GM23338 (cell line): ENCODE measurements at regions not wholly inside any gene's neighbourhood (a gene's known extent, or its start where the extent isn't known, plus 50 kb on each side); places are given as distances from the start of the nearest gene placed in this dataset.

Source experiments
- ATAC-seq: fragments of 200-7000 bp; cut with Tn5 transposase; 3 replicates; pipeline ENCODE4 v1.9.1; 2020
- DNase-seq: peaks from one replicate; pipeline ENCODE4 v3.0.0-alpha.2; 2015; ENCODE audit warnings: low spot score
- H2AFZ ChIP-seq: fragments of 200-600 bp; sonication (generic); 2 replicates; pipeline ENCODE4 v1.8.0; 2016; ENCODE audit warnings: antibody characterized with exemption, mild to moderate bottlenecking, moderate library complexity
- H3F3A ChIP-seq: fragments of 200-600 bp; sonication (generic); replicated peaks from 2 replicates; pipeline ENCODE4 v1.8.0; 2017; ENCODE audit warnings: antibody characterized with exemption, mixed run types, low read depth
- H3K27ac ChIP-seq: fragments of 200-600 bp; sonication (generic); 2 replicates; pipeline ENCODE4 v1.6.1; 2016; ENCODE audit warnings: low read depth
- H3K27me3 ChIP-seq: fragments of 200-600 bp; sonication (generic); 2 replicates; pipeline ENCODE4 v1.8.0; 2016; ENCODE audit warnings: mild to moderate bottlenecking, mixed run types, moderate library complexity; ENCODE audit not compliant: insufficient read depth
- H3K36me3 ChIP-seq: fragments of 200-600 bp; sonication (generic); 2 replicates; pipeline ENCODE4 v1.8.0; 2016; ENCODE audit warnings: mild to moderate bottlenecking; ENCODE audit not compliant: insufficient read depth
- H3K4me1 ChIP-seq: fragments of 200-600 bp; sonication (generic); 2 replicates; pipeline ENCODE4 v1.8.0; 2016; ENCODE audit warnings: mild to moderate bottlenecking, moderate library complexity; ENCODE audit not compliant: insufficient read depth
- H3K4me2 ChIP-seq: fragments of 200-600 bp; sonication (generic); 2 replicates; pipeline ENCODE4 v1.7.1; 2017; ENCODE audit warnings: mixed run types
- H3K4me3 ChIP-seq: fragments of 200-600 bp; sonication (generic); 2 replicates; pipeline ENCODE4 v1.6.1; 2016; ENCODE audit warnings: mixed run types
- H3K79me2 ChIP-seq: fragments of 200-600 bp; sonication (generic); replicated peaks from 2 replicates; pipeline ENCODE4 v1.8.0; 2017; ENCODE audit warnings: mild to moderate bottlenecking; ENCODE audit not compliant: insufficient read depth
- H3K9me2 ChIP-seq: fragments of 200-600 bp; sonication (generic); 2 replicates; pipeline ENCODE4 v1.8.0; 2017; ENCODE audit not compliant: insufficient read depth
- H4K20me1 ChIP-seq: fragments of 200-600 bp; sonication (generic); replicated peaks from 2 replicates; pipeline ENCODE4 v1.8.0; 2017; ENCODE audit warnings: mild to moderate bottlenecking; ENCODE audit not compliant: insufficient read depth
- H3K27ac Mint-ChIP-seq: 2 replicates; pipeline ENCODE4 v1.8.0; 2020; ENCODE audit warnings: inconsistent platforms, mild to moderate bottlenecking, moderate library complexity, mixed read lengths
- H3K27me3 Mint-ChIP-seq: 3 replicates; pipeline ENCODE4 v1.8.0; 2022; ENCODE audit warnings: low read depth, mild to moderate bottlenecking, moderate library complexity, mixed read lengths, inconsistent platforms; ENCODE audit not compliant: insufficient read depth, poor library complexity
- H3K36me3 Mint-ChIP-seq: 3 replicates; pipeline ENCODE4 v1.8.0; 2021; ENCODE audit warnings: low read depth, mild to moderate bottlenecking, inconsistent platforms, moderate library complexity, mixed read lengths
- H3K4me1 Mint-ChIP-seq: 3 replicates; pipeline ENCODE4 v1.8.0; 2020; ENCODE audit warnings: mild to moderate bottlenecking, inconsistent platforms, mixed read lengths
- H3K4me3 Mint-ChIP-seq: 3 replicates; pipeline ENCODE4 v1.8.0; 2021; ENCODE audit warnings: moderate library complexity, mild to moderate bottlenecking, inconsistent platforms, mixed read lengths
- H3K9me3 Mint-ChIP-seq: 3 replicates; pipeline ENCODE4 v1.8.0; 2020; ENCODE audit warnings: moderate library complexity, mild to moderate bottlenecking, inconsistent platforms, mixed read lengths
- CREB1 ChIP-seq: fragments of 250-450 bp; sonication (Bioruptor Pico); IDR thresholded peaks from 2 replicates; pipeline ENCODE4 v1.5.0; 2020; ENCODE audit warnings: low read depth, mild to moderate bottlenecking, moderate library complexity
- CTCF ChIP-seq, 2 experiments: fragments of 200-600 bp in 1 of 2; sonication (generic) in 1 of 2; conservative IDR thresholded peaks; 2 replicates each; pipeline versions ENCODE4 v1.5.1 to v1.6.1; 2016 to 2017; ENCODE audit warnings: antibody characterized with exemption in 2 of 2, low read depth in 2 of 2, mild to moderate bottlenecking in 2 of 2, moderate library complexity in 1 of 2
- ETS1 ChIP-seq: IDR thresholded peaks from 2 replicates; pipeline ENCODE4 v1.6.1; 2016; ENCODE audit warnings: antibody characterized with exemption
- EZH2 ChIP-seq: fragments of 200-600 bp; sonication (generic); IDR thresholded peaks from one replicate; pipeline ENCODE4 v1.8.0; 2017; ENCODE audit warnings: antibody characterized with exemption, mild to moderate bottlenecking, low read depth; ENCODE audit not compliant: unreplicated experiment
- EZH2phosphoT487 ChIP-seq: fragments of 200-600 bp; sonication (generic); IDR thresholded peaks from one replicate; pipeline ENCODE4 v1.8.1; 2018; ENCODE audit warnings: antibody characterized with exemption; ENCODE audit not compliant: unreplicated experiment
- JUNB ChIP-seq: IDR thresholded peaks from one replicate; pipeline ENCODE4 v1.6.1; 2016; ENCODE audit warnings: antibody characterized with exemption; ENCODE audit not compliant: unreplicated experiment
- NANOG ChIP-seq: IDR thresholded peaks from 2 replicates; pipeline ENCODE4 v1.6.1; 2016; ENCODE audit warnings: antibody characterized with exemption, borderline replicate concordance
- POLR2AphosphoS5 ChIP-seq: IDR thresholded peaks from 2 replicates; pipeline ENCODE4 v1.6.1; 2016; ENCODE audit warnings: antibody characterized with exemption, low read depth
- REST ChIP-seq: IDR thresholded peaks from one replicate; pipeline ENCODE4 v1.6.1; 2018; ENCODE audit warnings: antibody characterized with exemption; ENCODE audit not compliant: unreplicated experiment
- STAT1 ChIP-seq: IDR thresholded peaks from one replicate; pipeline ENCODE4 v1.6.1; 2016; ENCODE audit warnings: antibody characterized with exemption; ENCODE audit not compliant: unreplicated experiment
- ZNF114 ChIP-seq: fragments of 250-450 bp; sonication (Bioruptor Pico); IDR thresholded peaks from 2 replicates; pipeline ENCODE4 v1.5.0; 2020; ENCODE audit warnings: mild to moderate bottlenecking, moderate library complexity
- ZNF331 ChIP-seq: fragments of 250-450 bp; sonication (Bioruptor Pico); IDR thresholded peaks from 2 replicates; pipeline ENCODE4 v1.5.0; 2020; ENCODE audit warnings: low read depth, mild to moderate bottlenecking, moderate library complexity
- ZNF462 ChIP-seq: fragments of 250-450 bp; sonication (Bioruptor Pico); IDR thresholded peaks from 2 replicates; pipeline ENCODE4 v1.5.0; 2020; ENCODE audit warnings: mild to moderate bottlenecking, moderate library complexity

- no peak for TF ChIP-seq ZNF331
- TF ChIP-seq REST, result no peak
- no peak for TF ChIP-seq ETS1
- TF ChIP-seq NANOG, result no peak
- no peak for TF ChIP-seq POLR2AphosphoS5
- no peak for TF ChIP-seq ZNF462 (CRISPR knock-in tag)
- TF ChIP-seq STAT1, result no peak
- TF ChIP-seq CTCF (conservative IDR thresholded peaks at IDR 0.05; ENCODE audit: low read depth in 2 of 2), result no peak
- no peak for TF ChIP-seq CREB1
- no peak for TF ChIP-seq EZH2phosphoT487
- no peak for TF ChIP-seq JUNB
- TF ChIP-seq ZNF114, result no peak
- TF ChIP-seq EZH2, result no peak
- peaks cover 2% of the 10 kb centered on the region for H3K4me1 ChIP-seq
These were observed 106.8 kb upstream of the IGF1R start for GRCh38 chr15:98541519-98541918.

More at GRCh38 chr15:98541519-98541918, 106.8 kb upstream of the IGF1R start:
- Mint-ChIP-seq H3K27ac (no peak overlapping the region), H3K4me1 (peaks cover under 1% of the 10 kb centered on the region), H3K4me3 (no peak overlapping the region), H3K27me3 (peaks cover 9% of the 10 kb centered on the region), H3K36me3 (no peaks in the 10 kb centered on the region), H3K9me3 (peaks cover 3% of the 10 kb centered on the region; the same call in 2 of the 3 replicates)
- Histone ChIP-seq H3K9me2 (0 out of 2 replicates have a peak, but pooled peaks cover 3% of the 10 kb centered on the region), H3K36me3 (no peaks in the 10 kb centered on the region), H3K79me2 (no peaks in the 10 kb centered on the region), H3K4me2 (no peak overlapping the region), H4K20me1 (no peaks in the 10 kb centered on the region), H3K27ac (no peak overlapping the region), H2AFZ (no peak overlapping the region), H3K4me3 (no peak overlapping the region), H3K27me3 (peaks cover 6% of the 10 kb centered on the region; the same call in 1 of the 2 replicates), H3F3A (peaks cover under 1% of the 10 kb centered on the region; the same call in 1 of the 2 replicates)
- ATAC-seq (no peak), DNase-seq (no peak)
